IPS DF 4.7 (cell line): ENCODE measurements at regions not wholly inside any gene's neighbourhood (a gene's known extent, or its start where the extent isn't known, plus 50 kb on each side); places are given as distances from the start of the nearest gene placed in this dataset.
"Not testable (repeated sequence)": the region's sequence is repeated elsewhere in the genome, so short reads cannot be mapped to it uniquely, and the experiment has no call there.

Experiments
- DNase-seq: peaks from one replicate; pipeline ENCODE4 v3.0.0-alpha.2; 2013; ENCODE audit warnings: low spot score; ENCODE audit errors: extremely low read depth

DNA sequence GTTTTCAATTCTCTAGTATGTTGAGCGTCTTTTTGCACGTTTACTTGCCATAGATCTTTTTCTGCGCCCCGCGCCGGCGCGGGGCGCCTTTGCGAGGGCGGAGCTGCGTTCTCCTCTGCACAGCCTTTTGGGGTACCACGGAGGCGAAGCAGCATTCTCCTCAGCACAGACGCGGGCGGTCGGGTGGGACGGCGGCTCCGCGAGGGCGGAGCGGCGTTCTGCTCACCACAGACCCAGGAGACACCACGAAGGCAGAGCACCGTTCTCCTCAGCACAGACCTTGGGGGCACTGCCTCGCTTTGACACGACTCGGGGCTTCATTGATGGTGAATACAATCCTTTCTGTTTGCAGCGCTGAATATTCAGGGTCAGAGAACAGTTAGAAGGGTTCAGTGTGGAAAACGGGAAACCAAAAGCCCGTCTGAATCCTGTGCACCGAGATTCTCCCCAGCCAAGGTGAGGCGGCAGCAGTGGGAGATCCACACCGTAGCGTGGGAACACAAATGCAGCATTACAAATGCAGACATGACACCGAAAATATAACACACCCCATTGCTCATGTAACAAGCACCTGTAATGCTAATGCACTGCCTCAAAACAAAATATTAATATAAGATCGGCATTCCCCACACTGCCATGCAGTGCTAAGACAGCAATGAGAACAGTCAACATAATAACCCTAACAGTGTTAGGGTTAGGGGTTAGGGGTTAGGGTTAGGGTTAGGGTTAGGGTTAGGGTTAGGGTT is 190.7 kb upstream of the VIPR2 start:
- not testable (repeated sequence) for DNase-seq

DNA sequence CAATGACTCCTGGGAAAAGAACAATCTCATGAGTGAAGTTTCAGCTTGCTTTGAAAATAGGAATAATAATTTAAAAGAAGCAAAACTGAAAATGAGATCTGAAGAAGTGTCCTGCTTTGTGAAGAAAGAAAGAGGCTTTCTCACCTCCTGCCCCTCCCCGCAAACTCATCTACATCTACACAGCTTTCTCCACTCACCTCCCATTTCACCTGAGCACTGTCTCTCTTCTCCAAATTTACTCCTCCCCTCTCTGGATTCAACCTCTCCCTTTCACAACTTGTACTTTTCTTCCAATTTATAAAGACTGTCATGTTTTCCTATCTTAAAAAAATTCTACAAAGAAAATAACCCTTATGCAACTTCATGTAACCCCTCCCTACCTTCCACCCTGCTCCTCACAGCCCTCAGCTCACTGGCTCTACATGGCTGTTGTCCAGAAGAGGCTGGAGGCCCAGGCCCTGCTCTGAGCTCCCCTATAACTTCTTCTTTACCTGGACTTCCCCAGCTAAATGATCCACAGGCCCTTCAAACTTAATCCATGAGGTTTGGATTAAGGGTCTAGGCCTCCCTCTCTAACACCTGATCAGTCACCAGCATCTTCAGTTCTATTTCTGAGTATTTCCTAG is 188.3 kb upstream of the VIPR2 start:
- not testable (repeated sequence) for DNase-seq

DNA sequence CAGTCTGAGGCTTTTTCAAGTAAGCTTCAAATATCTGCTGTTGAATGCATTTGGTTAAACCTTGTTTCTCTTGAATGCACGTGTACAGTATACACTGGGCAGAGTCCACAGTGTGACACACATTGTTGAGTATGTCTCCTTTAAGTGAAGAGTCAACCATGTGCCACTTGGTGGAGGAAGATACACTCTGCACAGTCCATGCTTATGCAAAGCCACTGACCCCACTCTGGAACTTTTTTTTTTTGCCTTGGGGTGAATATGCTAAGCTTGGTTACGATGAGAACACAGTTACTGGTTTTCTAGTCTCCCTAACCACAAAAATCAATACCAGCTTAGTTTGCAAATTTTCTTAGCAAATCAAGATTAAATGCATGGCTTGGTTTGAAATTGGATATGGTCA is 186.8 kb upstream of the VIPR2 start:
- no peak for DNase-seq

DNA sequence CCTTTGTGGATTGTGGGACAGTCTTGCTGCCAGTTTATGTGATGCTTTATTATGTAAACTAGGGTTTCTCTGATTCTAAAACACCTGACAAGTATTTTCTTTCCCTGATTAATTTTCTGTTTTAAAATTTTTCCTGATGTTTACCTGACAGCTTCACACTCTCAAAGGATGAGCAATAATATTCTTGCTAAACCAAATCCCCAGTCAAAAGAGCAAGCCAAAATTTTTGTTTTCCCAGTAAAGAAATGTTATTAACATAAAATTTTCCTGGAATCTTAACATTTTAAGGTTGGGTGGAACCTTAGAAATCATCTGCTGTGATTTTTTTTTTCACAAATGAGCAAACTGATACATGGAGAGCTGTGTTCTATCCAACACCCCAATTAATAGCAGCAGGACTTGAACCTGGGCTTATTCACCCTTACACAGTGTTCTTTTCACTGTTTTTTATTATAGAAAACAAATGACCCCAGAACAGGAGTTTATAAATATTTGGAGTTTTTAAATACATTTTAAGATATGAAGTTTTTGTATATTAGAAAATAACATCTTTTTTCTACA is 185.2 kb upstream of the VIPR2 start:
- no peak for DNase-seq

DNA sequence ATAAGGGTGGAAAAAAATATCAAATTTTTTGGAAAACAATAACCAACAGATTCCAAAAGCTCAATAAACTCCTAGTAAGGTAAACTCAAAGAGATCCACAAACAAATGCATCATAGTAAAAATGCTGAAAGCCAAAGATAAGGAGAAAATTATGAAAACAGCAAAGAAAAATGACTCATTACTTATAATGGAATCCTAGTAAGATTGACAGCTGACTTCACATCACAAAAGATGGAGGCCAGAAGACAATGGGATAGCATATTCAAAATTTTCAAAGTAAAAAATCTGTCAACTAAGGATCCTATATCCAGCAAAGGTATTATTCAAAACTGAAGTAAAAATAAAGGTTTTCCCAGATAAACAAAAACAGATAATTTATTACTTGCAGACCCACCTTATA is 183.4 kb upstream of the VIPR2 start:
- DNase-seq = no peak

DNA sequence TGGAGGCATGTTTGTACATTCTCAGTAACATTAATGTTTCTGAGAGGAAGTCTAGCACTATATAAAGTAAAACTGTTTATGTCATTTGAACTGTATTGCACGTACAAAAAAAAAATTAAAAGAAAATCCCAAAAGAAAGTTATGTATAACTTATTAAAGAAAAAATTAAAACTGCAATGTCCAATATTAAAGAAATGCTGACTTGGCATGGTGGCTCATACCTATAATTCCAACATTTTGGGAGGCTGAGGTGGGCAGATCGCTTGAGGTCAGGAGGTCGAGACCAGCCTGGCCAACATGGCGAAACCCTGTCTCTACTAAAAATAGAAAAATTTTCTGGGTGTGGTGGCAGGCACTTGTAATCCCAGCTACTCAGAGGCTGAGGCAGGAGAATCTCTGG is 178.7 kb upstream of the VIPR2 start:
- no peak for DNase-seq

DNA sequence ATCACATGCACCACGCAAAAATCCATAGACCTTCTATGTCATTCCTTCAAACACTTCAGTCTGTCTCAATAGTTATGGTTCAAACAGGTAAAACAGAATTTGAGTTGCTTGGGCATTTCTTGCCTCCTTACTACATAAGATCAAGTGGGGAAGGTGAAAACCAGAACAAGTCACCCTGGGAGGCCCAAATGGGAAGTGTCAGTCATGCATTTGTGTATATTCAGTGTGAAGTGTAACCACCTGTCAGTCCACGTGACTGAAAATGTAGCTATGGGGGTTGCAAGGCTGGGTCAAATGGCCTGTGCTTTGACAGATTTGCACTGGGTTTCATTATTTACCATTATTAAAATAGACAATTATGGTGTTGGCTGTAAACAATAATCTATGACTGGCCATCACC is 176.6 kb upstream of the VIPR2 start:
- no peak for DNase-seq

DNA sequence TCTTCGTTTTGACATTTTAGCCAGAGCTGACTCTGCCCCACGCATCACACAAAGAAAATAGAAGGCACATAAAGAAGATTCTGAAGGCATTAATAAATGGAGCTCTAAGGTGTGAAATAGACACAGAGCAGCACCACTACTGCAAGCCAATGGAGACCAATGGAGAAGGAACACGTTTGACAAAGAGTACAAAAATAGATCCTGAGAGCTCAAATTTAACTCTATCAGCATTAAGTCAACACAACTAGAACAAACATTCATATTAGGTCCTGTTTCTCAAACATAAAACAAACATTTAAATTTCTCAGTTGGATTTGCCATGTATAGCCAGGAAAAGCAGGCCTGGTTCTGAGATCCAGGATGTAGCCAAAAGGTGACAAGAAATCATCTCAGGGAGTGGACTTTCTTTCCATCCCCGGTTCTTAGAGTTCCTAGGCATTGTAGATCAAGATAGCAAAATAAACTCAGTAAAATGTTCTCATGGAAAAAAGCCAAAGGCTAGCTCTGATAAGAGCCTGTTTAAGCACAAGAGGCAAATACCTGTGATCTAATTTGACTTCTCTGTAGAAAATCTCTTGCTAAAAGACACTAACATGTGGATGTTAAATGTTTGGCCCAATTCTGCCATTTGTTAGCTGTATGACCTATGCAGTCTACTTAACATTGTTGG is 174.2 kb upstream of the VIPR2 start:
- DNase-seq = no peak

DNA sequence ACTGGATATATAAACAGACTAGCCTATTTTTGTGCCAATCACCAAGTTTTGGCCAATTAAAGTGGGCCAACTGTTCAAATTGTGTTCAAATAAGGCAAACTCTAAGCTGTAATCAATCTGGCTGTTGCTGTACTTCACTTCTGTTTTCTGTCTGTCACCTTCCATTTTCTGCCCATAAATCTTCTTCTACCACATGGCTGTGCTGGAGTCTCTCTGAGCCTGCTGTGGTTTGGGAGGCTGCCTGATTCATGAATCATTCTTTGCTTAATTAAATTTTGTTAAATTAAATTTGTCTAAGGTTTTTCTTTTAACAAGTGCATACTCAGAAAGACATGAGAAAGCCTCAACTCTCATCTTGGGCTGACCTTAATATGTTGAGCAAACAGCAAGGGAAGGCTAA is 172.6 kb upstream of the VIPR2 start:
- DNase-seq = no peak

DNA sequence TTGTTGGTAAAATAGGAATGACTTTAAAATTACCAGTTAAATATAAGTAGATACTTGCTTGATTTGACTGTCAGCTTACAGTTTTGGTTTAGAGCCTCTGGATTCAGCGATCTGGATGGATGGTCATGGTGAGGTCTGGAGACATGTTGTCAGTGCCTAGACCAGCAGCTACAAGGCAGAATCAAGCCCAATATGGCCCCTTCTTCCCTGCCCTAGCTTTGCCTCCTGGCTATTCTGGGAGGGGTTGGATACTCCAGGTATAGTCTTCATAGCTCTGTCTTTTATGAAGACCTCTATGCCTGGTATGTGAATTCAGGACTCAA is 166.5 kb upstream of the VIPR2 start:
- DNase-seq = no peak

DNA sequence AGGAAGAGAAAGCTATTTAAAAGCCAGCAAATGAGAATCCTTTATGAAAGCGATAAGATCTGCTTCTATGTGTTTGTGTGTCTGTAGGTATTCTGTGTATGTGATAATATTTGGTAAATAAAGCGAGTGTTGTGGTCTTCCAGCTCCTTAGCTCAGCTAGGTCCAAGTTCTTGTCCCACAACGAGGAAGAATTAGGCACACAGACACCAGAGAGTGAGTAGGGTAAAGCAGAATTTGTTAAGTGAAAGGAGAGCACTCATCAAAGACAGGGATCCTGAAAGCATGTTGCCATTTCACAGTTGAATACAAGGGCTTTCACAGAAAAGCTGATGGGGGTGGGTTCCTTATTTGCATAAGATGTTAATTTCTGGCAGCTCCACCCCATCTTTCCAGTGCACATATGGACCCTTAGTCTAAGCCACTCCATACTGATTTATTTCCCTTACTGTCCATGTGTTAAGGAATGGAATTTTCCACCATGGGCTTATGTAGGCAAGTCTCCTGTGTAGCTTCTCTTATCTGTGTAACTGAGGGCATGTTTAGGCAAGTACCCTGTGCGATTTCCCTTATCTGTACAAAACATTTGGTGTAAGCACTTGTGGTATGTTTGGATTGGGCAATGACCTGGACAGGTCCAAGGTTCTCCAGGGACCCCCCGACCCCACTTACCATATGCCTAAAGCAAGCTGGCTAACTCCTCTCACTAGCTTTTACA is 165.9 kb upstream of the VIPR2 start:
- no peak for DNase-seq

DNA sequence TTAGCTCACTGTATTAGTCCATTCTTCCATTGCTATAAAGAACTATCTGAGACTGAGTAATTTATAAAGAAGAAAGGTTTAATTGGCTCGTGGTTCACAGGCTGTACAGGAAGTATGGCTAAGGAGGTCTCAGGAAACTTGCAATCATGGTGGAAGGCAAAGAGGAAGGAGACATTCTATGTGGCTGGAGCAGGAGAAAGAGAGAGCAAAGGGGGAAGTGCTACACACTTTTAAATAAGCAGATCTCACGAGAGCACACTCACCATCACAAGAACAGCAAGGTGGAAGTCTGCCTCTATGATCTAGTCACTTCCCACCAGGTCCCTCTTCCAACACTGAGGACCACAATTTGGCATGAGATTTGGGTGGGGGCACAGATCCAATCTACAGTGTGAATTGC is 164.5 kb upstream of the VIPR2 start:
- not testable (repeated sequence) for DNase-seq

DNA sequence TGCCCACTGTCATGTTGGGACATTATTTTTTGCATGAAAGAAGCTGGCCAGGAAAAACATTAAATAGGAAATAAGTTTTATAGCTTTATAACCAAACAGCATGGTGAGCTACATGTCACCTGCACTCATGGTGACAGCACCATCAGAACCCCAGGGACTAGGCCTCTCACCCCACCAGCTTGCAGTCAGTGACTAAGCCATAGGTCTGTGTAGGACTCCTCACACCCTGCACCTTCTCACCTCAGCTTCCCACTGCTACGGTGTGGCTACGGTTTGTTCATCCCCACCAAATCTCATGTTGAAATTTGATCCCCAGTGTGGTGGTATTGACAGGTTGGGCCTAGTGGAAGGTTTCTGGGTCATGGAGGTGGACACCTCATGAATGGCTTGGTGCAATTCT is 161.3 kb upstream of the VIPR2 start:
- no peak for DNase-seq

DNA sequence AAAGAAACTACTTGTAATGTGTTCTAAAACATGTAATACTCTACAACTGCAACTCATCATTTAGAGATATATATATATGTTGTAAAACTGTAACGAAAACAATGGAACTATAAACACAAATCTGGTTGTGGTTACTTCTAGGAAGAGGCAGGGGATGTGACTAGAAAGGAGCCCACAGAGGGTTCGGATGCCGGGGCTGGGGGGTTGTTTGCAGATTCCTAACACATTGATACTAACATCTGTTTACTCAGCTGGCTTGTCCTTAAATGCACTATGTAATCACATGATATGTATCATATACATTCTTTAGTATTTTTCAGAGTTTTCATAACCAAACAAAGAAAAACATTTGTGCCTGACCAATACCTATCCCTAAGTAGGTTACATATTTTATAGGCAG is 160.5 kb upstream of the VIPR2 start:
- DNase-seq = not testable (repeated sequence)

DNA sequence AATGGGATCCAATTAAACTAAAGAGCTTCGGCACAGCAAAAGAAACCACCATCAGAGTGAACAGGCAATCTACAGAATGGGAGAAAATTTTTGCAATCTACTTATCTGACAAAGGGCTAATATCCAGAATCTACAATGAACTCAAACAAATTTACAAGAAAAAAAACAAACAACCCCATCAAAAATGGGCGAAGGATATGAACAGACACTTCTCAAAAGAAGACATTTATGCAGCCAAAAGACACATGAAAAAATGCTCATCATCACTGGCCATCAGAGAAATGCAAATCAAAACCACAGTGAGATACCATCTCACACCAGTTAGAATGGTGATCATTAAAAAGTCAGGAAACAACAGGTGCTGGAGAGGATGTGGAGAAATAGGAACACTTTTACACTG is 158.8 kb upstream of the VIPR2 start:
- DNase-seq = not testable (repeated sequence)

DNA sequence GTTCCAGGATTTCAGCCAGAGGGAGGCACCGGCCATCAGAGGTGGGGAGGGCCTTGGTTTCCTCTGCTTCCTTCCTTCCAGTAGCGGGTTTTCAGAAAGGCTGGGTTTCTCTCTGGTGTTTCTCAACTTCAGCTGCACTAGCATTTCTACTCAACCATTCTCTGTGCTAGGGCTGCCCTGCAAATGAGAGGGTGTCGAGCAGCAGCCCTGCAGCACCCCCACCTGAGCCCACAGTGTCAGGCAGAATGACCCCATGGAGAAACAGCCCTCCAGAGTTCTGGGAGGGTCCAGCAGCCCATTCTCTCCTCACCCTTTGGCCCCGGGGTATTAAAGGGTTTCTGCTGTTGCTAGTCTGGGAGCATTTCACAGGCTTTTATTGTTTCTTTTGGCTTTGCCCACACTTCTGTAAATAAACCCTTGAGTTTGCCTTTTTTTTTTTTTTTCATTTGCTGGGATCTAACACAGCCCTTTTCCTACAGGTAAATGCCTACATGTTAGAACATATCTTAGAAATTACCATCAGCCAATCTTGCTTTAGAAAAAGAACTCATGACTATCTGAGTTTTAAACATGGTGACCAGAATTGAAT is 151.5 kb upstream of the VIPR2 start:
- DNase-seq = no peak

DNA sequence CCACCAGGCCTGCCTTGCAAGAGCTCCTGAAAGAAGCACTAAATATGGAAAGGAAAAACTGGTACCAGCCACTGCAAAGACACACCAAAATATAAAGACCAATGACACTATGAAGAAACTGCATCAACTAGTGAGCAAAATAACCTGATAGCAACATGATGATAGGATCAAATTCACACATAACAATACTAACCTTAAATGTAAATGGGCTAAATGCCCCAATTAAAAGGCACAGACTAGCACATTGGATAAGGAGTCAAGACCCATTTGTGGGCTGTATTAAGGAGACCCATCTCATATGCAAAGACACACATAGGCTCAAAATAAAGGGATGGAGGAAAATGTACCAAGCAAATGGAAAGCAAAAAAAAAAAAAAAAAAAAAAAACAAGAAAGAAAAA is 141.8 kb upstream of the VIPR2 start:
- not testable (repeated sequence) for DNase-seq

DNA sequence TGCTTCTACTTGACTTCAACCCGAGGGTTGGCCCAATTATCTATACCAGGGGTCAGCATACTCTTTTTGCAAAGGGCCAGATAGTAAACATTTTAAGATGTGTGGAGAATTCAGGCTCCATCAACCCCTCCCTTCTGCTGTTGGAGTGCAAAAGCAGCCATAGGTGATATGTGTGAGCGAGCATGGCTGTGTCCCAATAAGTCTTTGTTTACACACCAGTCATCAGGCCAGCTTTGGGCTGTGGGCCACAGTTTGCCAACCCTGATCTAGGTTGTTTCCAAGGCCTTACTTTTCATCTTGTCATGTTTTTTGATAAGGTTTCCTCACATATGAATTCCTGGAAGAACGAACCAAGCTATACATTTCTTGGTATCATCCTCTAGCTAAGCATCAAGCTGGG is 136.9 kb upstream of the VIPR2 start:
- DNase-seq = no peak

DNA sequence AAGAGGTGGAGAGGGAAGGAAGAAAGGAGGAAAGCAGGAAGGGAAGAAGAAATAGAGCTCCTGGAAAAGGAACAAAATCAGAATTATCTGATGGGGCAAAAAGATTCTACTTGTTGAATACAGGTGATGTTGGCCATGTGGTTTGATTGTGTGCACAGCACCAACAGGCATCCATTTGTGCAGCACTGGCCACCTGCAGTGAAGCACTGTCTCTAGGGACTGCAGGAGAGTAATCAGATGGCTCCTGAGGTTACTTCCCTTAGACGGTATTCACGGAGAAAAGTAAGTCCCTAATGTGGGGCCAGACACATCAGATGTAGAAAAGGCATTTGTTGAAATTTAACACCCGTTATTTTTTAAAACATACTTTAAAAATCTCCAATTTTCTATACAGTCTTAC is 135.3 kb upstream of the VIPR2 start:
- DNase-seq = no peak

DNA sequence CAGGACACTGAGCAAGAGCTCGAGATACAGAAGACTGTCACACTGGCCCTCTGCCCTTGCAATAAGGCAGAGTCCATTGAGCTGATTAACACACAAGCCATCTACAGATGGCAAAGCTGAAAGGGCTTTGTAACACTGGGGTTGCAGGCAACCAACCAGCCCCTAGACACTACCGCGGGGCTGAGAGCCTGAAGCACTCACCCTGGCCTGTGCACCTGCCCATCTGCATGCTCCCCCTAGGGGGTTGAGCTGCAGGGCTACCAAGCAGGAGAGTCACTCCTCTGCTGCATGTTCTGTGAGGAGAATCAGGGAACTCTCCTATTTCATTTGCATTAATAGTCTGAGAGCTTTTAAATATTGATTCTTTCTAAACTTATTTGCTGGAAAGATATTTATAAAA is 128.1 kb upstream of the VIPR2 start:
- DNase-seq = no peak

DNA sequence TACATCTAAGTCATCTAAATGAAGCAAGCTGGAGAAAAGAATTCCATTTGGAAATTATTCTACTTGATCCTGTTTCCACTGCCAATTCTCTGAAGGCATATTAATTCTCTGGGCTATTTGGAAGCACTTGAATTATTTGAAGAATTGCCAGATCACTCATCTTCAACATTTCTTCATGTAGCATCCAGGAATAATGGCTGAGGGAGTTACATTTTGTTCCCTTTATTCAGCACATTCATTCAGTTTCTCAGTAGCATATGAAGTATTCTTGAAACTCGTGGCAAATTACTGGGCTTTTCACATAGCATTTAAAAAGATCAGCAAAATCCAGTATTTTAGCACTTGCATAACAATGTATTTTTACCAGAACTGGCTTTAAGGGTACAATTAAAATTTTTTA is 127.1 kb upstream of the VIPR2 start:
- DNase-seq = no peak

DNA sequence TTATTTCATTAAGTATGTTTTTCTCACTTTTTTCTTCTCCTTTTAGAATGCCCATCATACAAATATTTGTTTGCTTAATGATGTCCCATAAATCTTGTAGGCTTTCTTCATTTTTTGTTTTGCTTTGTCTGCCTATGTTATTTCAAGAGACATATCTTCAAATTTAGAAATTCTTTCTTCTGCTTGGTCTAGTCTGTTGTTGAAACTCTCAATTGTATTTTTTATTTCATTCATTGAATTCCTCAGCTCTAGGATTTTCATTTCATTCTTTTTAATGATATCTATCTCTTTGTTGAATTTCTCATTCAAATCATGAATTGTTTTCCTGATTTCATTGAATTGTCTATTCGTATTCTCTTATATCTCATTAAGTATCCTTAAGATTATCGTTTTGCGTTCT is 125.1 kb upstream of the VIPR2 start:
- DNase-seq = no peak
